Heart left ventricle (tissue), 16 donors: ENCODE measurements at regions not wholly inside any gene's neighbourhood (a gene's known extent, or its start where the extent isn't known, plus 50 kb on each side); places are given as distances from the start of the nearest gene placed in this dataset.

ENCODE experiments used
- ATAC-seq, 4 donors: fragments of 200-7000 bp; cut with Tn5 transposase; one replicate each; pipeline ENCODE4 v1.9.1; 2020 to 2022; ENCODE audit warnings: moderate library complexity in 4 of 4, mild to moderate bottlenecking in 3 of 4, moderate number of reproducible peaks in 1 of 4
- DNase-seq, 5 donors: peaks; one replicate each; pipeline ENCODE4 v3.0.0-alpha.2; 2020
- H3K27ac ChIP-seq, 12 donors: fragments of 200-600 bp; sonication (generic) in 4 of 12; one replicate each; pipeline versions ENCODE4 v1.5.0 to v1.8.0; 2016 to 2022; ENCODE audit warnings: mild to moderate bottlenecking in 2 of 12
- H3K27me3 ChIP-seq, 9 donors: fragments of 200-600 bp; sonication (generic) in 2 of 9; one replicate each; pipeline versions ENCODE4 v1.5.1 to v1.8.0; 2016 to 2022; ENCODE audit warnings: mild to moderate bottlenecking in 3 of 9
- H3K36me3 ChIP-seq, 9 donors: fragments of 200-600 bp; sonication (generic) in 2 of 9; one replicate each; pipeline versions ENCODE4 v1.5.0 to v1.8.0; 2018 to 2022; ENCODE audit warnings: mild to moderate bottlenecking in 2 of 9
- H3K4me1 ChIP-seq, 12 donors: fragments of 200-600 bp; sonication (generic) in 4 of 12; one replicate each; pipeline versions ENCODE4 v1.5.0 to v1.8.0; 2016 to 2022; ENCODE audit warnings: mild to moderate bottlenecking in 3 of 12
- H3K4me3 ChIP-seq, 12 donors: fragments of 200-600 bp; sonication (generic) in 4 of 12; one replicate each; pipeline versions ENCODE4 v1.5.0 to v1.8.0; 2017 to 2022; ENCODE audit warnings: mild to moderate bottlenecking in 9 of 12, moderate library complexity in 4 of 12
- H3K9me3 ChIP-seq, 12 donors: fragments of 200-600 bp; sonication (generic) in 4 of 12; one replicate each; pipeline versions ENCODE4 v1.5.0 to v1.8.0; 2016 to 2022; ENCODE audit warnings: mild to moderate bottlenecking in 1 of 12
- POLR2A ChIP-seq, 2 donors: fragments of 450-650 bp; IDR thresholded peaks; one replicate each; pipeline ENCODE4 v1.6.1; 2017; ENCODE audit warnings: antibody characterized with exemption in 2 of 2, mild to moderate bottlenecking in 2 of 2, moderate library complexity in 2 of 2
- WGBS, 4 donors: extraction: QIAGEN DNeasy Blood & Tissue Kit in 2 of 4; methylation state at CpG; one replicate each; pipeline versions ENCODE4 v1.1.5 to v1.1.7; 2013 to 2018; 5-methylcytosine and 5-hydroxymethylcytosine counted together
- intact Hi-C, 10 donors: fragments of 100-400 bp; cut with DNase I; formaldehyde crosslinking; loops; one replicate each; pipeline versions ENCODE4 v1.11.1 to v1.14.2; 2022
- TF ChIP-seq, protein P1 (sequence below), 12 donors: fragments of 200-600 bp; sonication (generic) in 4 of 12; IDR thresholded peaks; one replicate each; pipeline versions ENCODE4 v1.5.0 to v1.8.0; 2018 to 2022; ENCODE audit warnings: antibody characterized with exemption in 12 of 12, mild to moderate bottlenecking in 5 of 12
- donor health status: ischemic (EF 13 %, LVEDD 7.1; RV severe dilation, severe dysfunction).
- donor health status: healthy with polysubstance abuse.
- donor health status: DM: no; HTN: yes; CAD: no.
- donor health status: DM: no; HTN: no; CAD: no.
- donor health status: ischemic (EF 25% LVEDD 6.9; RV normal size, moderate dysfunction).
- donor health status: ischemic (EF 25% LVEDD 5.7; RV mildly dilated, moderate dysfunction).
- donor health status: healthy.
- donor health status: DM: yes; HTN: yes; CAD: no.
- donor health status: ischemic (EF 35%, LVEDD 5.7; RV mildly dilated, moderate dysfunction).
- donor health status: nonischemic (EF 11% LVEDD 7.7; RV severe dilation, severe dysfunction).
- donor health status: DM: yes; HTN: yes; CAD: no.
- donor health status: PGD.
- donor health status: ischemic (EF 29% LVEDD 5.4; RV normal size, mild dysfunction).
- donor health status: nonischemic (EF 23%, LVEDD 6.1; RV moderate dilation, normal function).

DNA sequence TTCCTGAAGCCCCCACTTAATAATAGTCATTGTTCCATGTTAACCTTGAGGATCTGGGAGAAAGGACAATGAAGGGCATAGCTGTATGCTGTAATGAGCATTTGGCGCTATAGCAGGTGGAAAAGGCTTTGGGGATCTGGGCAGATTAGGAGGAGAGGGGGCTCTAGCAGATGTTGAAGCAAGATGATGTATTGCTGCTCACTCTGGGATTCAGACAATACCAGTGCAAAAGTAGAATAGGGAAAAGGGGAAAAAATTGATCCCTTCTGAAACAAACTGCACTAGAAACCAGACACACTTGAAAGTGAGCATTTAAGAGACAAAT lies 575.3 kb upstream of the MEF2C start:
- DNase-seq = no peak
- intact Hi-C loops = no loop called here
- 39 to 60% (median 47%) methylated on average over 1 of the region's 1 CpG for whole genome bisulfite sequencing, 4 donors

DNA sequence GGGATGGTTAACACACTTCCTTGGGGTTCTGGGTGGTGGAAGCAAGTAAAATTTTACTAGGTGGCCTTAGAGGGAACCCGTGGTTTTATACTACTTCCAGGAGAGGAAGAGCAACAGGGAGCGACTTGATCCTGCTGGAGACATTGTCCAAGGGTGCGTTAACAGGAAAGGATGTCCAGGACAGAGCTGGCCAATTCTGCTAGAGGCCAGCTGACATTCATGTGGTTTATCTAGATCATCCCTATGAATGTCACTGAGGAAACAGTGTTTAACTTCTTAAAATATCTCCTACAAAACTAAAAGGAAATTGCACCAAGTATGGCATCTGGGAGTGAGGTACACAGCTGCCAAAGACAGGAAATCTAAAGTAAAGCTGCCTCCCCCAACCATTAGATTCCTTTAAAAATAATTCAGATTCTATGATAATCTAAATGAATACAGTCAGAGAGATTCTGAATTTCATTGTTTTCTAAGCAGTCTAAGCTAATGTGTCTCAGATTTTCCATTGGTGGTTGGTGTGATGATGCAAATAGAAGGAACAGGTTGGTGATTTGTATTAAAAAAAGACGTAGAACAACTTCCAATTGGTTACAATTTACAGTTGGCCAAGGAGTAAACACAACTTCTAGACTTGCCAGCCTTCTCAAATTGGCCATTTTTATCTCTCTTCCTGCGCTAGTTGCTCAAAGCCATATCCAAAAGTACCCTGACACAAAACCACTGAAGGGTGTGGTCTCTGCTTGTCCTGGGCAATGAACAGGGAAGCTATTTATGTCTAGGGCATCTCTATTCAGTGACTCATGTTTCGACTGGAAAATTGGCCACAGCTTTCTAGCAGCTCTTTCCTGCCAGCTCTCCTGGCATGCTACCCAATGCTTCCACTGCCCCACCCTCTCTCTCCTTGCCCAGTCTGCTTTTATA lies 574.7 kb upstream of the MEF2C start:
- H3K27ac ChIP-seq = peak overlapping the region; percentile 20 to 78 (median 66)
- DNase-seq = peak in 4 of 5 donors; percentile 69 to 78 (median 74)
- 38 to 55% (median 43%) methylated on average over 6 of the region's 6 CpGs for WGBS, 4 donors
- ATAC-seq = peak; percentile 96 to 100 (median 99)
- TF ChIP-seq, protein P1, sequence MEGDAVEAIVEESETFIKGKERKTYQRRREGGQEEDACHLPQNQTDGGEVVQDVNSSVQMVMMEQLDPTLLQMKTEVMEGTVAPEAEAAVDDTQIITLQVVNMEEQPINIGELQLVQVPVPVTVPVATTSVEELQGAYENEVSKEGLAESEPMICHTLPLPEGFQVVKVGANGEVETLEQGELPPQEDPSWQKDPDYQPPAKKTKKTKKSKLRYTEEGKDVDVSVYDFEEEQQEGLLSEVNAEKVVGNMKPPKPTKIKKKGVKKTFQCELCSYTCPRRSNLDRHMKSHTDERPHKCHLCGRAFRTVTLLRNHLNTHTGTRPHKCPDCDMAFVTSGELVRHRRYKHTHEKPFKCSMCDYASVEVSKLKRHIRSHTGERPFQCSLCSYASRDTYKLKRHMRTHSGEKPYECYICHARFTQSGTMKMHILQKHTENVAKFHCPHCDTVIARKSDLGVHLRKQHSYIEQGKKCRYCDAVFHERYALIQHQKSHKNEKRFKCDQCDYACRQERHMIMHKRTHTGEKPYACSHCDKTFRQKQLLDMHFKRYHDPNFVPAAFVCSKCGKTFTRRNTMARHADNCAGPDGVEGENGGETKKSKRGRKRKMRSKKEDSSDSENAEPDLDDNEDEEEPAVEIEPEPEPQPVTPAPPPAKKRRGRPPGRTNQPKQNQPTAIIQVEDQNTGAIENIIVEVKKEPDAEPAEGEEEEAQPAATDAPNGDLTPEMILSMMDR (IDR thresholded peaks at IDR 0.05) = no peak
- no peak for TF ChIP-seq POLR2A (IDR thresholded peaks at IDR 0.05)
- H3K27me3 ChIP-seq = no peaks in the 10 kb centered on the region
- no peak overlapping the region for H3K4me3 ChIP-seq
- H3K36me3 ChIP-seq = no peaks in the 10 kb centered on the region
- intact Hi-C loops = no loop called here
- H3K9me3 ChIP-seq = no peaks in the 10 kb centered on the region
- peaks cover 0 to 22% (median 12%) of the 10 kb centered on the region in 12 donors for H3K4me1 ChIP-seq

More for the DNA sequence above, 575.3 kb upstream of the MEF2C start:
- H3K9me3 ChIP-seq = no peaks in the 10 kb centered on the region
- no peak for ATAC-seq
- no peak for TF ChIP-seq POLR2A (IDR thresholded peaks at IDR 0.05)
- TF ChIP-seq, protein P1 (IDR thresholded peaks at IDR 0.05) = no peak
- no peak overlapping the region for H3K4me3 ChIP-seq
- peak overlapping the region in 11 of 12 donors; percentile 39 to 78 (median 64) for H3K27ac ChIP-seq
- no peaks in the 10 kb centered on the region for H3K27me3 ChIP-seq
- H3K4me1 ChIP-seq = peaks cover 0 to 22% (median 12%) of the 10 kb centered on the region in 12 donors
- no peaks in the 10 kb centered on the region for H3K36me3 ChIP-seq

DNA sequence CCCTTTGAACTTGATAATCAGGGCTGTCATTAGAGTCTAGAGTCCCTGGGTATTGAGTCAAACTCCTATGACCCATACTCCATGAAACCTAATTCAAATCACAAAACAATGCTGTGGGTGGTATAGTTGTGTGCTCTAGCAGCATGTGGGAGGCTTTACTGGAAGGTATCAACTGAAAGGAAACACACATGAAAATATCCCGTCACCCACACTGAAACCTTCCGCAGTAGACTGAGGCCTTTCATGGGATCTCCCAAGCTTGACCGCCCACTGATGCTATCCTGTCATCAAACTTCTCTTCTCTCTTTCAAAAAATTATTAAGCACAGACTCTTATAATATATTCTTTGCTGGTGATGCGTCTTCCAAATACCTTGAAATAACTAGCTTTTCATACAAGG lies 569.1 kb upstream of the MEF2C start:
- intact Hi-C loops = no loop called here
- 92 to 98% (median 95%) methylated on average over 4 of the region's 4 CpGs for WGBS, 4 donors
- no peaks in the 10 kb centered on the region for H3K27me3 ChIP-seq
- no peak overlapping the region for H3K4me3 ChIP-seq
- peaks cover 0 to 5% (median 0%) of the 10 kb centered on the region in 12 donors for H3K4me1 ChIP-seq
- DNase-seq (no peak), ATAC-seq (no peak)
- H3K9me3 ChIP-seq = no peaks in the 10 kb centered on the region
- no peak overlapping the region for H3K27ac ChIP-seq
- TF ChIP-seq, protein P1 (IDR thresholded peaks at IDR 0.05) = no peak
- TF ChIP-seq POLR2A (IDR thresholded peaks at IDR 0.05) = no peak
- no peaks in the 10 kb centered on the region for H3K36me3 ChIP-seq

DNA sequence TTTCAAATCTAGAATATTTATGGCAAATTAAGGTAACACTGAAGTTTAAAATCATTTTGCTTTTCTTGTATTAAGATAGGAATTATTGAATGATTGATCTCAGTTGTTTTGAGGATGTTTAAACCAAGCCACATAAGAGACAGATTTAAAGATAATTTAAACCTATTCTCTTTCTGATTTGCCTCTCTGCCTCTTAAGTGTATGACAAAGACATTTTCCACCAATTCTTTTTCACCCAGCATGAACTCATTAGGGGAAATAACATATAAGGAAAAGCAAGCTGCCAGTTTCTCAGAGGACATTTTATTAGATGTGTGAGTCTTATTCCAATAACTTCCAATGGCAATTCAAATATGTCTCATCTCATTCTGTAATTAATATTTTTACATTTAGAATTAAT lies 568.3 kb upstream of the MEF2C start:
- no peak overlapping the region for H3K4me3 ChIP-seq
- no peaks in the 10 kb centered on the region for H3K4me1 ChIP-seq
- DNase-seq (no peak), ATAC-seq (no peak)
- no peaks in the 10 kb centered on the region for H3K27me3 ChIP-seq
- TF ChIP-seq, protein P1 (IDR thresholded peaks at IDR 0.05) = no peak
- no peak for TF ChIP-seq POLR2A (IDR thresholded peaks at IDR 0.05)
- no peaks in the 10 kb centered on the region for H3K36me3 ChIP-seq
- no peak overlapping the region for H3K27ac ChIP-seq
- intact Hi-C loops = no loop called here
- no peaks in the 10 kb centered on the region for H3K9me3 ChIP-seq
